Endodermal cell (in vitro differentiated cells): ENCODE measurements at regions not wholly inside any gene's neighbourhood (a gene's known extent, or its start where the extent isn't known, plus 50 kb on each side); places are given as distances from the start of the nearest gene placed in this dataset.
A peak's percentile ranks its signal among the peaks of the same experiment; 100 is the strongest.

Source experiments
- DNase-seq: peaks from one replicate; pipeline ENCODE4 v3.0.0-alpha.2; 2017
- H3K27ac ChIP-seq: 2 replicates; pipeline ENCODE4 v1.5.1; 2013; ENCODE audit warnings: mild to moderate bottlenecking, low read depth, low read length, moderate library complexity
- H3K27me3 ChIP-seq: 2 replicates; pipeline ENCODE4 v1.6.1; 2013; ENCODE audit warnings: mild to moderate bottlenecking, low read length, moderate library complexity; ENCODE audit not compliant: insufficient read depth, control insufficient read depth, poor library complexity, severe bottlenecking
- H3K36me3 ChIP-seq: 2 replicates; pipeline ENCODE4 v1.7.0; 2013; ENCODE audit warnings: mild to moderate bottlenecking, low read length, moderate library complexity; ENCODE audit not compliant: control insufficient read depth, insufficient read depth
- H3K4me1 ChIP-seq: one replicate; pipeline ENCODE4 v1.7.0; 2013; ENCODE audit warnings: low read length; ENCODE audit not compliant: control insufficient read depth, insufficient read depth
- H3K4me3 ChIP-seq: 2 replicates; pipeline ENCODE4 v1.5.1; 2013; ENCODE audit warnings: mild to moderate bottlenecking, low read length, moderate library complexity
- H3K9ac ChIP-seq: 2 replicates; pipeline ENCODE4 v1.6.1; 2013; ENCODE audit warnings: mild to moderate bottlenecking, low read length, moderate library complexity; ENCODE audit not compliant: poor library complexity, severe bottlenecking; ENCODE audit errors: extremely low read depth
- H3K9me3 ChIP-seq: 2 replicates; pipeline ENCODE4 v1.6.1; 2013; ENCODE audit warnings: mild to moderate bottlenecking, low read length, moderate library complexity; ENCODE audit not compliant: control insufficient read depth
- H3K27ac Mint-ChIP-seq: 2 replicates; pipeline ENCODE4 v1.8.0; 2020; ENCODE audit warnings: mixed read lengths
- H3K27me3 Mint-ChIP-seq: 2 replicates; pipeline ENCODE4 v1.8.0; 2021; ENCODE audit warnings: mild to moderate bottlenecking, mixed read lengths; ENCODE audit not compliant: insufficient read depth
- H3K36me3 Mint-ChIP-seq: 2 replicates; pipeline ENCODE4 v1.8.0; 2020; ENCODE audit warnings: low read depth, mixed read lengths
- H3K4me1 Mint-ChIP-seq: 2 replicates; pipeline ENCODE4 v1.8.0; 2020; ENCODE audit warnings: mixed read lengths
- H3K4me3 Mint-ChIP-seq: 2 replicates; pipeline ENCODE4 v1.8.0; 2020; ENCODE audit warnings: mild to moderate bottlenecking, moderate library complexity, mixed read lengths
- H3K9me3 Mint-ChIP-seq: 2 replicates; pipeline ENCODE4 v1.8.0; 2020; ENCODE audit warnings: mild to moderate bottlenecking, mixed read lengths
- CTCF ChIP-seq: fragments of 200-600 bp; sonication (generic); conservative IDR thresholded peaks from 2 replicates; pipeline ENCODE4 v1.5.0; 2021; ENCODE audit warnings: antibody characterized with exemption, mild to moderate bottlenecking
- WGBS, 2 experiments: methylation state at CpG; one replicate each; pipeline versions ENCODE4 v1.1.5 to v1.1.7; 2013; ENCODE audit warnings: missing lambda C conversion rate in 2 of 2, mixed read lengths in 1 of 2; ENCODE audit not compliant: insufficient coverage in 1 of 2, insufficient read length in 1 of 2; 5-methylcytosine and 5-hydroxymethylcytosine counted together

DNA sequence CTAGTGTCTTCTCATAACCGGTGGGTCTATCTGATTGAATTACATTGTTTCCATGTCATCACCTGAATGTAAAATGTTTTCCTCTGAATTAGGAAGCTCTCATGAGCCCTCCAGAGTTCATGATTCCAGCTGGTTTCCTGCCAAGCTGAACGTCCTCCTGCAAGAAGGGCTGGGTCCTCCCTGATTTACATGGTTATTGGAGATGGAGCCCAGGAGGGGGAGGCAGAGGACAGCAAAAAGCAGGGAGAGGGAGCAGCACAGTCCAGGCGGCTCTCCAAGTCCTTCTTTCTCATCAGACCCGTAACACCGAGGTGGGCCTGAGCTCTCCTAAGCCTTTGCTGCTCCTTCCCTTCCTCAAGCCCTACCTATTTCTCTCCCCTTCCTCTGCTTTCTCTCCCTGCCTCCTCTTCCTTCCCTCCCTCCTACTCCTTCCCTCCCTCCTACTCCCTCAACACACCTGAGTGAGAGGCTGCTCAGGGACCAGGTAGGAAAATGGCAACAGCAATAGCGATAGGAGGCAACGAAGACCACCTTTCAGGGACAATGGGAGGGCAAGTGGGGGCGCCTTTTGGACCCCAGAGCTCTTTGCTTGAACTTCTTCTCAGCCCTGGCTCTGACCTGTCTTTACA lies 265.9 kb downstream of the PRDM2 start:
- H3K36me3 ChIP-seq: no peaks in the 10 kb centered on the region
- no peaks in the 10 kb centered on the region for H3K36me3 Mint-ChIP-seq
- no peak overlapping the region for H3K27ac ChIP-seq
- H3K27me3 Mint-ChIP-seq: peaks cover 45% of the 10 kb centered on the region
- peaks cover 35% of the 10 kb centered on the region for H3K27me3 ChIP-seq
- H3K9ac ChIP-seq: no peak overlapping the region
- no peaks in the 10 kb centered on the region for H3K4me1 Mint-ChIP-seq
- H3K4me3 Mint-ChIP-seq: no peak overlapping the region
- peaks cover 3% of the 10 kb centered on the region for H3K9me3 Mint-ChIP-seq
- peaks cover 14% of the 10 kb centered on the region for H3K9me3 ChIP-seq
- peak; percentile 88 for DNase-seq
- 42 to 48% methylated on average over 2 to 8 of the region's 8 CpGs for WGBS, 2 experiments
- no peak overlapping the region for H3K27ac Mint-ChIP-seq
- TF ChIP-seq CTCF: peak; percentile 86
- no peaks in the 10 kb centered on the region for H3K4me1 ChIP-seq
- no peak overlapping the region for H3K4me3 ChIP-seq

DNA sequence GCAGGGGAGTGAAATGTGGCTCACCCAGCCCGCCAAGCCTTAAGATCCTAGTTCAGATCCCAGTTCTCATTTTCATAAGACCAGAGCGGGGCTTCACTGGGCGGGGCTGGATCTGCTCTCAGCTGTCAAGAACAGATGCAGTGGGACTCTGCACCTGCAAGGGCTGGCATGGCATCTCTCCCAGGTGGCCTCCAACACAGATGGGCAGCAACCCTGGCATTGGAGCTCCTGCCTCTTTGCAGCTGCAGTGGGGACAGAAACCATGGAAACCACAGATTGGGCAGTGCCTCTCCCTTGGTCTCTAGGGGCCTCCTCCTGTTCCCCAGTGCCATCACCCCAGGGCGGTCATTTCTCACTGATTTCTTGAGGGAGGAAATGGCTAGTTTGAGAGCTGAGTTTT lies 267.7 kb downstream of the PRDM2 start:
- Mint-ChIP-seq H3K9me3 (peaks cover 10% of the 10 kb centered on the region), H3K27ac (no peak overlapping the region), H3K4me1 (no peaks in the 10 kb centered on the region), H3K36me3 (no peaks in the 10 kb centered on the region), H3K27me3 (peaks cover 30% of the 10 kb centered on the region), H3K4me3 (no peak overlapping the region)
- Histone ChIP-seq H3K9ac (no peak overlapping the region), H3K27ac (no peak overlapping the region), H3K9me3 (peaks cover 18% of the 10 kb centered on the region), H3K27me3 (peaks cover 17% of the 10 kb centered on the region), H3K36me3 (no peaks in the 10 kb centered on the region), H3K4me3 (no peak overlapping the region), H3K4me1 (no peaks in the 10 kb centered on the region)
- DNase-seq: no peak
- no peak for TF ChIP-seq CTCF
- 88 to 89% methylated on average over 3 to 4 of the region's 4 CpGs for WGBS, 2 experiments

DNA sequence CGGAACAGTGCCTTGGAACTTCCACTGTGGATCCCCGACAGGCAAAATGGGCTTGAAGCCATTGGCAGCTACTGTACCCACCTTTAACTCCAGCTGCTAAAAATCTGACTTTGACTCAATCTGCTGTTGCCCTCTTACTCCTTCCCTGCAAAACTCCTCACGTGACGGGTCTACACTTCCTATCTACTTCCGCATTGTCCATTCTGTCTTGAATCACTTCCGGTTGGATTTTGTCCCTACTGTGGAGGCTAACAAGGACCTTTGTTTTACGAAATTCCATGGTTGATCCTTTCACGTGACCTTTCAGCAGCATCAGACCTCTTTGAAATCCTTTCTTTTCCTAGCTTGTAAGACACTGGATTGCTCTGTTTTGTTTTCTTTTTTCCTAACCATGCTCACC lies 268.4 kb downstream of the PRDM2 start:
- no peak overlapping the region for H3K4me3 ChIP-seq
- Mint-ChIP-seq H3K27ac (no peak overlapping the region), H3K9me3 (peaks cover 10% of the 10 kb centered on the region), H3K4me1 (no peaks in the 10 kb centered on the region), H3K27me3 (peaks cover 31% of the 10 kb centered on the region), H3K36me3 (no peaks in the 10 kb centered on the region), H3K4me3 (no peak overlapping the region)
- WGBS, 2 experiments: 87 to 92% methylated on average over 7 to 8 of the region's 8 CpGs
- TF ChIP-seq CTCF: no peak
- no peaks in the 10 kb centered on the region for H3K4me1 ChIP-seq
- H3K36me3 ChIP-seq: no peaks in the 10 kb centered on the region
- peaks cover 11% of the 10 kb centered on the region for H3K27me3 ChIP-seq
- no peak overlapping the region for H3K9ac ChIP-seq
- no peak overlapping the region for H3K27ac ChIP-seq
- peaks cover 18% of the 10 kb centered on the region for H3K9me3 ChIP-seq
- no peak for DNase-seq
